ENCODE measurements at regions not wholly inside any gene's neighbourhood (a gene's known extent, or its start where the extent isn't known, plus 50 kb on each side); places are given as distances from the start of the nearest gene placed in this dataset.

GRCh38 chr5:87949676-87950631, 318.7 kb downstream of the TMEM161B start:
- DNase-seq (ENCODE audit: low read depth): no peak

GRCh38 chr5:87948486-87948885, 320.2 kb downstream of the TMEM161B start:
- no peak for DNase-seq (ENCODE audit: low read depth)

GRCh38 chr5:87946271-87946670, 322.4 kb downstream of the TMEM161B start:
- DNase-seq (ENCODE audit: low read depth): no peak

- DNase-seq (ENCODE audit: low read depth): no peak
Measured at GRCh38 chr5:87945286-87945650, 323.4 kb downstream of the TMEM161B start.

- DNase-seq (ENCODE audit: low read depth): no peak
Measured at GRCh38 chr5:87944553-87945285, 323.9 kb downstream of the TMEM161B start.

GRCh38 chr5:87940775-87941174, 327.9 kb downstream of the TMEM161B start:
- DNase-seq (ENCODE audit: low read depth): no peak

GRCh38 chr5:87936667-87937066, 332.0 kb downstream of the TMEM161B start:
- no peak for DNase-seq (ENCODE audit: low read depth)

GRCh38 chr5:87924436-87924835, 344.2 kb downstream of the TMEM161B start:
- DNase-seq (ENCODE audit: low read depth): no peak

- DNase-seq (ENCODE audit: low read depth): no peak
Measured at GRCh38 chr5:87916320-87916719, 352.3 kb downstream of the TMEM161B start.

GRCh38 chr5:87912419-87912818, 356.2 kb downstream of the TMEM161B start:
- no peak for DNase-seq (ENCODE audit: low read depth)

- DNase-seq (ENCODE audit: low read depth): no peak
Measured at GRCh38 chr5:87909382-87909781, 359.3 kb downstream of the TMEM161B start.

GRCh38 chr5:87906962-87907361, 361.7 kb downstream of the TMEM161B start:
- DNase-seq (ENCODE audit: low read depth): no peak

GRCh38 chr5:87900419-87900818, 368.2 kb downstream of the TMEM161B start:
- no peak for DNase-seq (ENCODE audit: low read depth)

- no peak for DNase-seq (ENCODE audit: low read depth)
Measured at GRCh38 chr5:87899721-87900131, 368.9 kb downstream of the TMEM161B start.

GRCh38 chr5:87899208-87899661, 369.4 kb downstream of the TMEM161B start:
- no peak for DNase-seq (ENCODE audit: low read depth)

- DNase-seq (ENCODE audit: low read depth): no peak
Measured at GRCh38 chr5:87898574-87898973, 370.1 kb downstream of the TMEM161B start.

- DNase-seq (ENCODE audit: low read depth): no peak
Measured at GRCh38 chr5:87888139-87888538, 380.5 kb downstream of the TMEM161B start.

GRCh38 chr5:87887247-87887646, 381.4 kb downstream of the TMEM161B start:
- DNase-seq (ENCODE audit: low read depth): no peak

- no peak for DNase-seq (ENCODE audit: low read depth)
Measured at GRCh38 chr5:87886164-87886563, 382.5 kb downstream of the TMEM161B start.

GRCh38 chr5:87885758-87886157, 382.9 kb downstream of the TMEM161B start:
- no peak for DNase-seq (ENCODE audit: low read depth)

- no peak for DNase-seq (ENCODE audit: low read depth)
Measured at GRCh38 chr5:87877495-87877894, 391.1 kb downstream of the TMEM161B start.

GRCh38 chr5:87877023-87877422, 391.6 kb downstream of the TMEM161B start:
- DNase-seq (ENCODE audit: low read depth): no peak

GRCh38 chr5:87876616-87877015, 392.0 kb downstream of the TMEM161B start:
- no peak for DNase-seq (ENCODE audit: low read depth)

Measured in renal cortical epithelial cell (primary cell).